ENCODE measurements at regions not wholly inside any gene's neighbourhood (a gene's known extent, or its start where the extent isn't known, plus 50 kb on each side); places are given as distances from the start of the nearest gene placed in this dataset.

GRCh38 chr10:63707254-63707910 is 186.2 kb downstream of the REEP3 start:
- H3K4me3 ChIP-seq (ENCODE audit: low read depth in 1 of 2, low read length in 2 of 2), result no peak overlapping the region
- H3K27ac ChIP-seq (ENCODE audit: low read depth in 2 of 2, low read length in 1 of 2), result peak overlapping the region; percentile 63
- H3K36me3 ChIP-seq (ENCODE audit: control insufficient read depth in 2 of 2, insufficient read depth in 2 of 2, low read length in 1 of 2), result no peaks in the 10 kb centered on the region
- H3K9me3 ChIP-seq (ENCODE audit: control insufficient read depth in 2 of 2, insufficient read depth in 1 of 2, low read depth in 1 of 2, low read length in 1 of 2), result no peaks in the 10 kb centered on the region
- peaks cover 5 to 13% of the 10 kb centered on the region in 2 donors for H3K4me1 ChIP-seq (ENCODE audit: control insufficient read depth in 2 of 2, insufficient read depth in 2 of 2, low read length in 1 of 2)
- no peaks in the 10 kb centered on the region for H3K27me3 ChIP-seq (ENCODE audit: control insufficient read depth in 1 of 2, insufficient read depth in 2 of 2, low read length in 2 of 2)
- 18 to 19% methylated on average over 1 of the region's 1 CpG for WGBS, 2 donors

GRCh38 chr10:63708421-63708820 is 187.2 kb downstream of the REEP3 start:
- Histone ChIP-seq H3K4me1 (ENCODE audit: control insufficient read depth in 2 of 2, insufficient read depth in 2 of 2, low read length in 1 of 2) (peaks cover 6 to 16% of the 10 kb centered on the region in 2 donors), H3K9me3 (ENCODE audit: control insufficient read depth in 2 of 2, insufficient read depth in 1 of 2, low read depth in 1 of 2, low read length in 1 of 2) (no peaks in the 10 kb centered on the region), H3K27me3 (ENCODE audit: control insufficient read depth in 1 of 2, insufficient read depth in 2 of 2, low read length in 2 of 2) (no peaks in the 10 kb centered on the region), H3K36me3 (ENCODE audit: control insufficient read depth in 2 of 2, insufficient read depth in 2 of 2, low read length in 1 of 2) (no peaks in the 10 kb centered on the region), H3K27ac (ENCODE audit: low read depth in 2 of 2, low read length in 1 of 2) (no peak overlapping the region), H3K4me3 (ENCODE audit: low read depth in 1 of 2, low read length in 2 of 2) (no peak overlapping the region)
- 83 to 87% methylated on average over 5 of the region's 5 CpGs for WGBS, 2 donors

GRCh38 chr10:63710703-63711102 is 189.5 kb downstream of the REEP3 start:
- peak overlapping the region; percentile 79 to 91 for H3K27ac ChIP-seq (ENCODE audit: low read depth in 2 of 2, low read length in 1 of 2)
- peaks cover 6 to 13% of the 10 kb centered on the region in 2 donors for H3K4me1 ChIP-seq (ENCODE audit: control insufficient read depth in 2 of 2, insufficient read depth in 2 of 2, low read length in 1 of 2)

GRCh38 chr10:63711361-63711760 is 190.2 kb downstream of the REEP3 start:
- WGBS, 2 donors, result 26 to 28% methylated on average over 4 of the region's 4 CpGs
- no peaks in the 10 kb centered on the region for H3K27me3 ChIP-seq (ENCODE audit: control insufficient read depth in 1 of 2, insufficient read depth in 2 of 2, low read length in 2 of 2)
- peak overlapping the region; percentile 79 to 91 for H3K27ac ChIP-seq (ENCODE audit: low read depth in 2 of 2, low read length in 1 of 2)
- H3K4me3 ChIP-seq (ENCODE audit: low read depth in 1 of 2, low read length in 2 of 2), result no peak overlapping the region
- H3K9me3 ChIP-seq (ENCODE audit: control insufficient read depth in 2 of 2, insufficient read depth in 1 of 2, low read depth in 1 of 2, low read length in 1 of 2), result no peaks in the 10 kb centered on the region
- peaks cover 6 to 13% of the 10 kb centered on the region in 2 donors for H3K4me1 ChIP-seq (ENCODE audit: control insufficient read depth in 2 of 2, insufficient read depth in 2 of 2, low read length in 1 of 2)
- no peaks in the 10 kb centered on the region for H3K36me3 ChIP-seq (ENCODE audit: control insufficient read depth in 2 of 2, insufficient read depth in 2 of 2, low read length in 1 of 2)

More at GRCh38 chr10:63710703-63711102, 189.5 kb downstream of the REEP3 start:
- no peaks in the 10 kb centered on the region for H3K27me3 ChIP-seq (ENCODE audit: control insufficient read depth in 1 of 2, insufficient read depth in 2 of 2, low read length in 2 of 2)
- no peaks in the 10 kb centered on the region for H3K9me3 ChIP-seq (ENCODE audit: control insufficient read depth in 2 of 2, insufficient read depth in 1 of 2, low read depth in 1 of 2, low read length in 1 of 2)
- no peaks in the 10 kb centered on the region for H3K36me3 ChIP-seq (ENCODE audit: control insufficient read depth in 2 of 2, insufficient read depth in 2 of 2, low read length in 1 of 2)
- H3K4me3 ChIP-seq (ENCODE audit: low read depth in 1 of 2, low read length in 2 of 2), result no peak overlapping the region

GRCh38 chr10:63711867-63712716 is 190.9 kb downstream of the REEP3 start:
- H3K9me3 ChIP-seq (ENCODE audit: control insufficient read depth in 2 of 2, insufficient read depth in 1 of 2, low read depth in 1 of 2, low read length in 1 of 2), result no peaks in the 10 kb centered on the region
- H3K27me3 ChIP-seq (ENCODE audit: control insufficient read depth in 1 of 2, insufficient read depth in 2 of 2, low read length in 2 of 2), result no peaks in the 10 kb centered on the region
- peaks cover 6 to 13% of the 10 kb centered on the region in 2 donors for H3K4me1 ChIP-seq (ENCODE audit: control insufficient read depth in 2 of 2, insufficient read depth in 2 of 2, low read length in 1 of 2)
- H3K4me3 ChIP-seq (ENCODE audit: low read depth in 1 of 2, low read length in 2 of 2), result no peak overlapping the region
- WGBS, 2 donors, result 14 to 18% methylated on average over 6 of the region's 6 CpGs
- peak overlapping the region; percentile 91 for H3K27ac ChIP-seq (ENCODE audit: low read depth in 2 of 2, low read length in 1 of 2)
- H3K36me3 ChIP-seq (ENCODE audit: control insufficient read depth in 2 of 2, insufficient read depth in 2 of 2, low read length in 1 of 2), result no peaks in the 10 kb centered on the region

- Histone ChIP-seq H3K4me3 (ENCODE audit: low read depth in 1 of 2, low read length in 2 of 2) (no peak overlapping the region), H3K27me3 (ENCODE audit: control insufficient read depth in 1 of 2, insufficient read depth in 2 of 2, low read length in 2 of 2) (no peaks in the 10 kb centered on the region), H3K36me3 (ENCODE audit: control insufficient read depth in 2 of 2, insufficient read depth in 2 of 2, low read length in 1 of 2) (no peaks in the 10 kb centered on the region), H3K9me3 (ENCODE audit: control insufficient read depth in 2 of 2, insufficient read depth in 1 of 2, low read depth in 1 of 2, low read length in 1 of 2) (no peaks in the 10 kb centered on the region), H3K4me1 (ENCODE audit: control insufficient read depth in 2 of 2, insufficient read depth in 2 of 2, low read length in 1 of 2) (peaks cover 6 to 13% of the 10 kb centered on the region in 2 donors), H3K27ac (ENCODE audit: low read depth in 2 of 2, low read length in 1 of 2) (peak overlapping the region; percentile 91)
- 16 to 33% methylated on average over 1 of the region's 1 CpG for WGBS, 2 donors
These were observed 191.5 kb downstream of the REEP3 start for GRCh38 chr10:63712717-63713115.

GRCh38 chr10:63713191-63714144 is 192.3 kb downstream of the REEP3 start:
- Histone ChIP-seq H3K36me3 (ENCODE audit: control insufficient read depth in 2 of 2, insufficient read depth in 2 of 2, low read length in 1 of 2) (no peaks in the 10 kb centered on the region), H3K27ac (ENCODE audit: low read depth in 2 of 2, low read length in 1 of 2) (peak overlapping the region; percentile 27 to 60), H3K9me3 (ENCODE audit: control insufficient read depth in 2 of 2, insufficient read depth in 1 of 2, low read depth in 1 of 2, low read length in 1 of 2) (no peaks in the 10 kb centered on the region), H3K27me3 (ENCODE audit: control insufficient read depth in 1 of 2, insufficient read depth in 2 of 2, low read length in 2 of 2) (no peaks in the 10 kb centered on the region), H3K4me1 (ENCODE audit: control insufficient read depth in 2 of 2, insufficient read depth in 2 of 2, low read length in 1 of 2) (peaks cover 6 to 13% of the 10 kb centered on the region in 2 donors), H3K4me3 (ENCODE audit: low read depth in 1 of 2, low read length in 2 of 2) (no peak overlapping the region)
- 25 to 31% methylated on average over 7 of the region's 7 CpGs for WGBS, 2 donors

GRCh38 chr10:63716016-63716580 is 194.9 kb downstream of the REEP3 start:
- 68 to 77% methylated on average over 4 of the region's 4 CpGs for WGBS, 2 donors
- H3K4me3 ChIP-seq (ENCODE audit: low read depth in 1 of 2, low read length in 2 of 2), result no peak overlapping the region
- H3K36me3 ChIP-seq (ENCODE audit: control insufficient read depth in 2 of 2, insufficient read depth in 2 of 2, low read length in 1 of 2), result no peaks in the 10 kb centered on the region
- H3K9me3 ChIP-seq (ENCODE audit: control insufficient read depth in 2 of 2, insufficient read depth in 1 of 2, low read depth in 1 of 2, low read length in 1 of 2), result no peaks in the 10 kb centered on the region
- no peak overlapping the region for H3K27ac ChIP-seq (ENCODE audit: low read depth in 2 of 2, low read length in 1 of 2)
- H3K27me3 ChIP-seq (ENCODE audit: control insufficient read depth in 1 of 2, insufficient read depth in 2 of 2, low read length in 2 of 2), result no peaks in the 10 kb centered on the region
- H3K4me1 ChIP-seq (ENCODE audit: control insufficient read depth in 2 of 2, insufficient read depth in 2 of 2, low read length in 1 of 2), result peaks cover 6 to 8% of the 10 kb centered on the region in 2 donors

Data from esophagus (tissue), 2 donors.